ENCODE measurements at regions not wholly inside any gene's neighbourhood (a gene's known extent, or its start where the extent isn't known, plus 50 kb on each side); places are given as distances from the start of the nearest gene placed in this dataset.

DNA sequence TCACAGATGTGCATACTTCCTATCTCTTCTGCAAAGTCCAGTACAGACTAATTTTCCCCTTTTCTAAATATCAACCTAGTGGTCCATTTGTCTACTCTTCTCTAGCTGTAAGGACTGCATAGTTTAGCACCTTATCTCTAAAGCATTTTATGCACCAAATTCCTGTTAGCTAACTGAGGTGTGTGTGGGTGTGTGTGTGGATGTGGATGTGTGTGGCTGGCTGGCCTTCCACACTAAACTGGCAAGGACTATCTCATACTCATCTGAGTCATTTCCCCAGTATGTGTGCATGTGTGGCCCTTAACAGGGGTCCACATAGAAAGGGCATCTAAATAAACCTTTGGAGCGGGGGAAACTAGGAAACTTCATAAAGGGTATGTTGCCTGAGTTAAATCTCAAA is 139.6 kb downstream of the TTC32 start:
- Histone ChIP-seq H3K36me3 (replicated peaks in 1 of 2) (no peaks in the 10 kb centered on the region), H3K27me3 (no peaks in the 10 kb centered on the region), H3K4me1 (replicated peaks in 1 of 2) (no peaks in the 10 kb centered on the region), H3K27ac (no peak overlapping the region), H3K4me3 (no peak overlapping the region), H3K9me3 (replicated peaks in 1 of 3) (no peaks in the 10 kb centered on the region)
- no peak for DNase-seq
- intact Hi-C loops (cut with DNase I): no loop called here
- 91 to 100% (median 97%) methylated on average over 1 of the region's 1 CpG for WGBS, 4 donors
- TF ChIP-seq POLR2A (IDR thresholded peaks at IDR 0.05): no peak
- TF ChIP-seq, protein P1, sequence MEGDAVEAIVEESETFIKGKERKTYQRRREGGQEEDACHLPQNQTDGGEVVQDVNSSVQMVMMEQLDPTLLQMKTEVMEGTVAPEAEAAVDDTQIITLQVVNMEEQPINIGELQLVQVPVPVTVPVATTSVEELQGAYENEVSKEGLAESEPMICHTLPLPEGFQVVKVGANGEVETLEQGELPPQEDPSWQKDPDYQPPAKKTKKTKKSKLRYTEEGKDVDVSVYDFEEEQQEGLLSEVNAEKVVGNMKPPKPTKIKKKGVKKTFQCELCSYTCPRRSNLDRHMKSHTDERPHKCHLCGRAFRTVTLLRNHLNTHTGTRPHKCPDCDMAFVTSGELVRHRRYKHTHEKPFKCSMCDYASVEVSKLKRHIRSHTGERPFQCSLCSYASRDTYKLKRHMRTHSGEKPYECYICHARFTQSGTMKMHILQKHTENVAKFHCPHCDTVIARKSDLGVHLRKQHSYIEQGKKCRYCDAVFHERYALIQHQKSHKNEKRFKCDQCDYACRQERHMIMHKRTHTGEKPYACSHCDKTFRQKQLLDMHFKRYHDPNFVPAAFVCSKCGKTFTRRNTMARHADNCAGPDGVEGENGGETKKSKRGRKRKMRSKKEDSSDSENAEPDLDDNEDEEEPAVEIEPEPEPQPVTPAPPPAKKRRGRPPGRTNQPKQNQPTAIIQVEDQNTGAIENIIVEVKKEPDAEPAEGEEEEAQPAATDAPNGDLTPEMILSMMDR (IDR thresholded peaks at IDR 0.05): no peak

DNA sequence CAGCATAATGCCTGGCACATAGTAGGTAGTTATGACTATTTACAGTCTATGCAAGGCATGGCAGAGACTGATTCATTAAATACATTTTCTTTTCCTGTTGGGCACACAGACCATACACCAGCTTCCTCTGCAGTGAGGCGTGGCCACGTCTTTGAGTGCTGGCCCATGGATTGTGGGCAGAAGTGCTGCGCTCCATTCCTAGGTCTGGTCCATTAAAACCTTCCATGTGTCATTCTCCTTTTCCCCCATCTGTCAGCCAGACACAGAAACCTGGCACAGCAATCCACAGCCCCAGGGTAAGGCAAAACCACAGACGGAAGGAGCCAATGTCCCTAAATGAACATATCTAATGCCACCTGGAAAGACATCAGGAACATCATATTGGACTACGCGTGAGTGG is 141.9 kb downstream of the TTC32 start:
- Histone ChIP-seq H3K4me1 (replicated peaks in 1 of 2) (no peaks in the 10 kb centered on the region), H3K36me3 (replicated peaks in 1 of 2) (no peaks in the 10 kb centered on the region), H3K27ac (no peak overlapping the region), H3K27me3 (no peaks in the 10 kb centered on the region), H3K9me3 (replicated peaks in 1 of 3) (no peaks in the 10 kb centered on the region), H3K4me3 (no peak overlapping the region)
- 74 to 82% (median 77%) methylated on average over 6 of the region's 6 CpGs for WGBS, 4 donors
- no peak for TF ChIP-seq POLR2A (IDR thresholded peaks at IDR 0.05)
- TF ChIP-seq, protein P1 (IDR thresholded peaks at IDR 0.05): no peak
- intact Hi-C loops (cut with DNase I): no loop called here
- no peak for DNase-seq

DNA sequence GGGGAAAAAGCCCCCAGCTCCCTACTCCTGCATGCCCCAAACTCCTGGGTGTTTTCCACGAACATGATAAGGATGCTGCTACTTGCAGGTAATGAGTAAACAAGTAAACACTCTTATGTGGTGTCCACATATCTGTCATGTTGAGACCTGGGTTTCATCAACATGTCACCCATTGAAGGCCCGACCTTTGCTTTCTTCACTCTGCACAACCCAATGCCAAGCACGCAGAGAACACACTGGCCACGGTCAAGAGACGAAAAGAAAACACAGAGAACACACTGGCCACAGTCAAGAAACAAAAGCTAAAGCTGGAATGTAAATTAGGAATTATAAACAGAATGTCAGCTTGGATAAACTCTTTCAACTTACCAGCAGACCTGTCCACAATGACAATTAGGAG is 143.1 kb downstream of the TTC32 start:
- Histone ChIP-seq H3K4me1 (replicated peaks in 1 of 2) (no peaks in the 10 kb centered on the region), H3K4me3 (no peak overlapping the region), H3K36me3 (replicated peaks in 1 of 2) (no peaks in the 10 kb centered on the region), H3K27ac (no peak overlapping the region), H3K9me3 (replicated peaks in 1 of 3) (no peaks in the 10 kb centered on the region), H3K27me3 (no peaks in the 10 kb centered on the region)
- no peak for DNase-seq
- WGBS, 4 donors: 83 to 86% (median 84%) methylated on average over 5 of the region's 5 CpGs
- TF ChIP-seq, protein P1 (IDR thresholded peaks at IDR 0.05): no peak
- no peak for TF ChIP-seq POLR2A (IDR thresholded peaks at IDR 0.05)
- intact Hi-C loops (cut with DNase I): no loop called here

DNA sequence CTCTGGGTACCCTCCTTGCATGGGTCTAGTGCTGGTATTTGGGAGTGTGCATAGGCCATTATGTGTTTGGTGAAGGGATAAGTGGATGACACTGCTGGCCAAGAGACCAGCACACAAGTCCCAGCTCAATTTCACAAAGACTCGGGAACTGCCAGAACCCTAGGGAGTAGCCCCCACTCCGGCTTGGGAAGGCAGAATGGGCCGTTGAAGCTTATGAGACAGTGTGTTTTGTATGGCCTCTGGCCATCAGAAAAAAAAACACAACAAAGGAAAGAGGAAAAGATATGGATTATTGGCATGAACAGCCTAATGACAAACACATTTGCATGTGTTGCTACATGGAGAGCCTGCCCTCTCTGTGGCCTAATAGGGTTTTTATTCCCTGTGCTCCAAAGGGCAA is 144.2 kb downstream of the TTC32 start:
- Histone ChIP-seq H3K9me3 (replicated peaks in 1 of 3) (no peaks in the 10 kb centered on the region), H3K4me3 (no peak overlapping the region), H3K27me3 (no peaks in the 10 kb centered on the region), H3K4me1 (replicated peaks in 1 of 2) (no peaks in the 10 kb centered on the region), H3K36me3 (replicated peaks in 1 of 2) (no peaks in the 10 kb centered on the region), H3K27ac (no peak overlapping the region)
- WGBS, 4 donors: 68 to 85% (median 70%) methylated on average over 3 of the region's 3 CpGs
- TF ChIP-seq, protein P1 (IDR thresholded peaks at IDR 0.05): no peak
- TF ChIP-seq POLR2A (IDR thresholded peaks at IDR 0.05): no peak
- intact Hi-C loops (cut with DNase I): no loop called here
- no peak for DNase-seq

Measured in adrenal gland (tissue), 9 donors.